ENCODE measurements at regions not wholly inside any gene's neighbourhood (a gene's known extent, or its start where the extent isn't known, plus 50 kb on each side); places are given as distances from the start of the nearest gene placed in this dataset.

- TF ChIP-seq JUND (IDR thresholded peaks at IDR 0.05; ENCODE audit: low read depth), result no peak
- peak; percentile 82 to 83 for DNase-seq (ENCODE audit: low read depth in 1 of 2, low spot score in 1 of 2)
- in situ Hi-C loops (cut with HindIII; ENCODE audit: low pct_unique_long_range_greater_than_20kb, low sequenced_read_pairs), result no loop called here
These were observed 95.5 kb upstream of the ZNF469 start for GRCh38 chr16:88287219-88287618.

- in situ Hi-C loops (cut with HindIII; ENCODE audit: low pct_unique_long_range_greater_than_20kb, low sequenced_read_pairs), result no loop called here
- no peak for TF ChIP-seq JUND (IDR thresholded peaks at IDR 0.05; ENCODE audit: low read depth)
- no peak for DNase-seq (ENCODE audit: low read depth in 1 of 2, low spot score in 1 of 2)
These were observed 94.5 kb upstream of the ZNF469 start for GRCh38 chr16:88288303-88288702.

GRCh38 chr16:88289001-88289400 is 93.8 kb upstream of the ZNF469 start:
- in situ Hi-C loops (cut with HindIII; ENCODE audit: low pct_unique_long_range_greater_than_20kb, low sequenced_read_pairs), result no loop called here
- no peak for TF ChIP-seq JUND (IDR thresholded peaks at IDR 0.05; ENCODE audit: low read depth)
- DNase-seq (ENCODE audit: low read depth in 1 of 2, low spot score in 1 of 2), result no peak

GRCh38 chr16:88289561-88289960 is 93.2 kb upstream of the ZNF469 start:
- no peak for DNase-seq (ENCODE audit: low read depth in 1 of 2, low spot score in 1 of 2)
- TF ChIP-seq JUND (IDR thresholded peaks at IDR 0.05; ENCODE audit: low read depth), result no peak
- in situ Hi-C loops (cut with HindIII; ENCODE audit: low pct_unique_long_range_greater_than_20kb, low sequenced_read_pairs), result no loop called here

- no peak for TF ChIP-seq JUND (IDR thresholded peaks at IDR 0.05; ENCODE audit: low read depth)
- in situ Hi-C loops (cut with HindIII; ENCODE audit: low pct_unique_long_range_greater_than_20kb, low sequenced_read_pairs), result no loop called here
- DNase-seq (ENCODE audit: low read depth in 1 of 2, low spot score in 1 of 2), result no peak
These were observed 92.8 kb upstream of the ZNF469 start for GRCh38 chr16:88289968-88290401.

GRCh38 chr16:88290850-88291830 is 91.6 kb upstream of the ZNF469 start:
- TF ChIP-seq JUND (IDR thresholded peaks at IDR 0.05; ENCODE audit: low read depth), result no peak
- in situ Hi-C loops (cut with HindIII; ENCODE audit: low pct_unique_long_range_greater_than_20kb, low sequenced_read_pairs), result no loop called here
- no peak for DNase-seq (ENCODE audit: low read depth in 1 of 2, low spot score in 1 of 2)

GRCh38 chr16:88292007-88292970 is 90.5 kb upstream of the ZNF469 start:
- no peak for DNase-seq (ENCODE audit: low read depth in 1 of 2, low spot score in 1 of 2)
- no peak for TF ChIP-seq JUND (IDR thresholded peaks at IDR 0.05; ENCODE audit: low read depth)
- in situ Hi-C loops (cut with HindIII; ENCODE audit: low pct_unique_long_range_greater_than_20kb, low sequenced_read_pairs), result no loop called here

- no peak for TF ChIP-seq JUND (IDR thresholded peaks at IDR 0.05; ENCODE audit: low read depth)
- in situ Hi-C loops (cut with HindIII; ENCODE audit: low pct_unique_long_range_greater_than_20kb, low sequenced_read_pairs), result no loop called here
- no peak for DNase-seq (ENCODE audit: low read depth in 1 of 2, low spot score in 1 of 2)
These were observed 89.7 kb upstream of the ZNF469 start for GRCh38 chr16:88293097-88293496.

- in situ Hi-C loops (cut with HindIII; ENCODE audit: low pct_unique_long_range_greater_than_20kb, low sequenced_read_pairs), result no loop called here
- DNase-seq (ENCODE audit: low read depth in 1 of 2, low spot score in 1 of 2), result no peak
- no peak for TF ChIP-seq JUND (IDR thresholded peaks at IDR 0.05; ENCODE audit: low read depth)
These were observed 86.9 kb upstream of the ZNF469 start for GRCh38 chr16:88295671-88296436.

GRCh38 chr16:88296437-88297177 is 86.2 kb upstream of the ZNF469 start:
- in situ Hi-C loops (cut with HindIII; ENCODE audit: low pct_unique_long_range_greater_than_20kb, low sequenced_read_pairs), result no loop called here

GRCh38 chr16:88297178-88297720 is 85.5 kb upstream of the ZNF469 start:
- TF ChIP-seq JUND (IDR thresholded peaks at IDR 0.05; ENCODE audit: low read depth), result no peak
- in situ Hi-C loops (cut with HindIII; ENCODE audit: low pct_unique_long_range_greater_than_20kb, low sequenced_read_pairs), result no loop called here
- DNase-seq (ENCODE audit: low read depth in 1 of 2, low spot score in 1 of 2), result no peak

More at GRCh38 chr16:88296437-88297177, 86.2 kb upstream of the ZNF469 start:
- DNase-seq (ENCODE audit: low read depth in 1 of 2, low spot score in 1 of 2), result no peak
- no peak for TF ChIP-seq JUND (IDR thresholded peaks at IDR 0.05; ENCODE audit: low read depth)
